ENCODE measurements at regions not wholly inside any gene's neighbourhood (a gene's known extent, or its start where the extent isn't known, plus 50 kb on each side); places are given as distances from the start of the nearest gene placed in this dataset.
A peak's percentile ranks its signal among the peaks of the same experiment; 100 is the strongest.

- TF ChIP-seq CHD1 (IDR thresholded peaks at IDR 0.05; ENCODE audit: low read depth, low read length) (no peak), FOXK2 (IDR thresholded peaks at IDR 0.05) (no peak), ZNF24 (IDR thresholded peaks at IDR 0.05) (no peak), ESRRA (IDR thresholded peaks at IDR 0.05; ENCODE audit: low read length) (no peak), HSF1 (IDR thresholded peaks at IDR 0.05; ENCODE audit: low read depth, low read length) (no peak), ZBED1 (IDR thresholded peaks at IDR 0.05; ENCODE audit: borderline replicate concordance) (no peak), LARP7 (IDR thresholded peaks at IDR 0.05) (0 out of 2 replicates have a peak, but pooled peaks have one; percentile 3), ASH2L (IDR thresholded peaks at IDR 0.05; ENCODE audit: borderline replicate concordance, low read depth) (no peak), CREM (IDR thresholded peaks at IDR 0.05; ENCODE audit: low read depth) (no peak), ZNF622 (IDR thresholded peaks at IDR 0.05) (no peak), TARDBP (IDR thresholded peaks at IDR 0.05; ENCODE audit: borderline replicate concordance) (no peak), JUND (IDR thresholded peaks at IDR 0.05; ENCODE audit: low read depth, low read length) (no peak), POU2F2 (IDR thresholded peaks at IDR 0.05; ENCODE audit: borderline replicate concordance, low read depth, low read length) (no peak), JUNB (IDR thresholded peaks at IDR 0.05) (no peak), RCOR1 (conservative IDR thresholded peaks at IDR 0.05; ENCODE audit: low read depth, low read length) (no peak), POLR2AphosphoS2 (IDR thresholded peaks at IDR 0.05; ENCODE audit: low read depth, low read length) (no peak), RFX5 (IDR thresholded peaks at IDR 0.05; ENCODE audit: low read depth, low read length) (no peak), ZNF687 (IDR thresholded peaks at IDR 0.05) (peak; percentile 47; the same call in 1 of the 2 replicates), SMAD1 (IDR thresholded peaks at IDR 0.05; ENCODE audit: low read depth, partially characterized antibody) (no peak), CREB1 (IDR thresholded peaks at IDR 0.05; ENCODE audit: low read depth) (no peak), CHD2 (IDR thresholded peaks at IDR 0.05; ENCODE audit: borderline replicate concordance, low read depth, low read length) (no peak), ZSCAN29 (IDR thresholded peaks at IDR 0.05) (no peak), IRF4 (IDR thresholded peaks at IDR 0.05; ENCODE audit: low read depth, low read length) (no peak), USF1 (IDR thresholded peaks at IDR 0.05; ENCODE audit: borderline replicate concordance, extremely low read length, insufficient read depth, low read depth, low read length) (no peak), RELB (IDR thresholded peaks at IDR 0.05; ENCODE audit: low read depth) (no peak), ZNF217 (IDR thresholded peaks at IDR 0.05) (no peak)
Measured at GRCh38 chr5:133825631-133826289, 142.7 kb downstream of the C5orf15 start (continued).
